GM23248 (cell line): ENCODE measurements at regions not wholly inside any gene's neighbourhood (a gene's known extent, or its start where the extent isn't known, plus 50 kb on each side); places are given as distances from the start of the nearest gene placed in this dataset.

Experiments
- EZH2 ChIP-seq: fragments of 200-600 bp; sonication (generic); IDR thresholded peaks from 2 replicates; pipeline ENCODE4 v1.6.1; 2018; ENCODE audit warnings: antibody characterized with exemption, mild to moderate bottlenecking; ENCODE audit not compliant: insufficient read depth, poor library complexity, severe bottlenecking
- EZH2phosphoT487 ChIP-seq: fragments of 200-600 bp; sonication (generic); IDR thresholded peaks from 2 replicates; pipeline ENCODE4 v1.6.1; 2018; ENCODE audit warnings: antibody characterized with exemption, moderate library complexity, mild to moderate bottlenecking, low read depth; ENCODE audit not compliant: insufficient read depth

- no peak for TF ChIP-seq EZH2
- TF ChIP-seq EZH2phosphoT487: no peak
These were observed 826.9 kb upstream of the EYS start for GRCh38 chr6:66533921-66534404.
